NCI-H460 (cell line): ENCODE measurements at regions not wholly inside any gene's neighbourhood (a gene's known extent, or its start where the extent isn't known, plus 50 kb on each side); places are given as distances from the start of the nearest gene placed in this dataset.
"Not testable (repeated sequence)": the region's sequence is repeated elsewhere in the genome, so short reads cannot be mapped to it uniquely, and the experiment has no call there.

ENCODE experiments used
- DNase-seq: peaks from one replicate; pipeline ENCODE4 v3.0.0-alpha.2; 2016; ENCODE audit warnings: low read depth; ENCODE audit errors: extremely low read depth

GRCh38 chr11:106480581-106481190 lies 403.2 kb downstream of the AASDHPPT start:
- no peak for DNase-seq

- DNase-seq = no peak
Measured at GRCh38 chr11:106482917-106483785, 405.7 kb downstream of the AASDHPPT start.

- DNase-seq = no peak
Measured at GRCh38 chr11:106491751-106492150, 414.3 kb downstream of the AASDHPPT start.

GRCh38 chr11:106493751-106494150 lies 416.3 kb downstream of the AASDHPPT start:
- no peak for DNase-seq

GRCh38 chr11:106495046-106495445 lies 417.6 kb downstream of the AASDHPPT start:
- no peak for DNase-seq

- DNase-seq = no peak
Measured at GRCh38 chr11:106496677-106497076, 419.2 kb downstream of the AASDHPPT start.

GRCh38 chr11:106497321-106497720 lies 419.9 kb downstream of the AASDHPPT start:
- no peak for DNase-seq

- no peak for DNase-seq
Measured at GRCh38 chr11:106497822-106498221, 420.4 kb downstream of the AASDHPPT start.

GRCh38 chr11:106503901-106504300 lies 426.4 kb downstream of the AASDHPPT start:
- no peak for DNase-seq

- no peak for DNase-seq
Measured at GRCh38 chr11:106507645-106508306, 430.3 kb downstream of the AASDHPPT start.

GRCh38 chr11:106514706-106515105 lies 437.2 kb downstream of the AASDHPPT start:
- DNase-seq = no peak

- DNase-seq = no peak
Measured at GRCh38 chr11:106517426-106517825, 440.0 kb downstream of the AASDHPPT start.

- no peak for DNase-seq
Measured at GRCh38 chr11:106520146-106520912, 442.9 kb downstream of the AASDHPPT start.

- no peak for DNase-seq
Measured at GRCh38 chr11:106520920-106521319, 443.5 kb downstream of the AASDHPPT start.

GRCh38 chr11:106523171-106523570 lies 445.7 kb downstream of the AASDHPPT start:
- no peak for DNase-seq

- DNase-seq = no peak
Measured at GRCh38 chr11:106523921-106524320, 446.5 kb downstream of the AASDHPPT start.

GRCh38 chr11:106524436-106524835 lies 447.0 kb downstream of the AASDHPPT start:
- DNase-seq = no peak

- not testable (repeated sequence) for DNase-seq
Measured at GRCh38 chr11:106531648-106532047, 454.2 kb downstream of the AASDHPPT start.

- no peak for DNase-seq
Measured at GRCh38 chr11:106533046-106533445, 455.6 kb downstream of the AASDHPPT start.

GRCh38 chr11:106540001-106540400 lies 462.5 kb downstream of the AASDHPPT start:
- no peak for DNase-seq

GRCh38 chr11:106548406-106548805 lies 469.9 kb downstream of the GUCY1A2 start:
- DNase-seq = no peak
